K562 (cell line): ENCODE measurements at regions not wholly inside any gene's neighbourhood (a gene's known extent, or its start where the extent isn't known, plus 50 kb on each side); places are given as distances from the start of the nearest gene placed in this dataset.
A peak's percentile ranks its signal among the peaks of the same experiment; 100 is the strongest.

Source experiments
- CTCF ChIP-seq, 3 experiments: IDR thresholded peaks in 2 of 3; conservative IDR thresholded peaks in 1 of 3; 2 replicates each; pipeline ENCODE4 v1.5.1; 2011 to 2012; ENCODE audit warnings: low read length in 3 of 3, mild to moderate bottlenecking in 3 of 3, control low read depth in 2 of 3, improper control_type of control experiment in 1 of 3, inconsistent platforms in 1 of 3, low read depth in 1 of 3, mixed read lengths in 1 of 3, moderate library complexity in 1 of 3; ENCODE audit not compliant: insufficient read depth in 2 of 3
- EGR1 ChIP-seq: fragments of 450-650 bp; conservative IDR thresholded peaks from 2 replicates; pipeline ENCODE4 v1.6.1; 2017; ENCODE audit warnings: mild to moderate bottlenecking
- HDAC2 ChIP-seq: fragments of 450-650 bp; IDR thresholded peaks from 2 replicates; pipeline ENCODE4 v1.6.1; 2016; ENCODE audit warnings: mild to moderate bottlenecking
- MYC ChIP-seq, 2 experiments: fragments of 250-450 bp in 1 of 2; sonication (Bioruptor Pico) in 1 of 2; IDR thresholded peaks; 2 replicates each; pipeline versions ENCODE4 v1.5.1 to v1.6.1; 2012 to 2021; ENCODE audit warnings: low read depth in 2 of 2, borderline replicate concordance in 1 of 2, improper control_type of control experiment in 1 of 2, low read length in 1 of 2, mild to moderate bottlenecking in 1 of 2, moderate library complexity in 1 of 2

GRCh38 chr6:21294144-21294543 lies 299.4 kb upstream of the SOX4 start:
- TF ChIP-seq CTCF (IDR thresholded peaks at IDR 0.05 in 2 of 3, conservative IDR thresholded peaks at IDR 0.05 in 1 of 3; ENCODE audit: insufficient read depth in 2 of 3, low read depth in 1 of 3, low read length in 3 of 3) (no peak), EGR1 (no peak), MYC (IDR thresholded peaks at IDR 0.05; ENCODE audit: low read depth, low read length) (0 out of 2 replicates have a peak, but pooled peaks have one; percentile 36), MYC (CRISPR knock-in tag; IDR thresholded peaks at IDR 0.05; ENCODE audit: borderline replicate concordance, low read depth) (no peak), HDAC2 (no peak)
